HL-60 (cell line): ENCODE measurements at regions not wholly inside any gene's neighbourhood (a gene's known extent, or its start where the extent isn't known, plus 50 kb on each side); places are given as distances from the start of the nearest gene placed in this dataset.

Source experiments
- DNase-seq, 2 experiments: peaks; one replicate each; pipeline ENCODE4 v3.0.0-alpha.2; 2010 to 2020; ENCODE audit warnings: low read depth in 1 of 2, low spot score in 1 of 2
- H3K27ac ChIP-seq: fragments of 250-450 bp; sonication (Bioruptor Pico); replicated peaks from 2 replicates; pipeline ENCODE4 v1.5.1; 2020; ENCODE audit warnings: mild to moderate bottlenecking, moderate library complexity
- H3K27me3 ChIP-seq: fragments of 250-450 bp; sonication (Bioruptor Pico); 2 replicates; pipeline ENCODE4 v1.5.1; 2021; ENCODE audit warnings: mild to moderate bottlenecking, moderate library complexity; ENCODE audit not compliant: insufficient read depth, poor library complexity, severe bottlenecking
- H3K4me3 ChIP-seq: replicated peaks from 2 replicates; pipeline ENCODE4 v1.5.1; 2011; ENCODE audit warnings: mild to moderate bottlenecking, control low read depth, low read length; ENCODE audit not compliant: insufficient read depth
- GABPA ChIP-seq: IDR thresholded peaks from 2 replicates; pipeline ENCODE4 v1.6.1; 2012; ENCODE audit warnings: low read depth
- POLR2AphosphoS5 ChIP-seq: IDR thresholded peaks from 2 replicates; pipeline ENCODE4 v1.6.1; 2012; ENCODE audit warnings: low read depth
- SPI1 ChIP-seq: IDR thresholded peaks from 2 replicates; pipeline ENCODE4 v1.6.1; 2012; ENCODE audit warnings: low read depth, mild to moderate bottlenecking, borderline replicate concordance
- TF ChIP-seq, protein P1 (sequence below): IDR thresholded peaks from one replicate; pipeline ENCODE4 v1.5.1; 2011; ENCODE audit warnings: low read length, control low read depth, inconsistent platforms; ENCODE audit not compliant: insufficient read depth
- TF ChIP-seq, protein P2 (sequence below): IDR thresholded peaks from 2 replicates; pipeline ENCODE4 v1.6.1; 2012; ENCODE audit warnings: low read depth; ENCODE audit not compliant: insufficient replicate concordance

DNA sequence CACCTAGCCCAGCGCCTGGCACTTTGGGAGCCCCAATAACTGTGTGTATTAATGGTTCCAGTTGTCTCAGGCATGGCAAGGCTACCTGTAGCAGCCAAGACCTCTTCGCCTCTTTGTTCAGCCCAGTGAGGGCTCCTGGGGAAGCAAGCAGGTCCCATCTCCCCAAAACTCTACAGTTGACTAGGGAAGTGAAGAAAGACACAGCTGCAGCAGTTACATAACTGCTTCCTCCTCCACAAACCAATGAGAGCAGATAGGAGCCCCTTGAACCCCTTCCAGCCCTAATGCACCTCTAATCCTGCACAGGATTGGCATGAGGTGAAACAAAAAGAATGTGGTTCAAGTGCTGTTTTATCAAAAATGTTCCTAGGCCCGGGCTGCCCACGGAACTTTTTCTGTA lies 100.5 kb downstream of the SYF2 start:
- Histone ChIP-seq H3K4me3 (no peak overlapping the region), H3K27me3 (no peaks in the 10 kb centered on the region), H3K27ac (peak overlapping the region; percentile 83)
- DNase-seq: peak; percentile 78 to 94
- TF ChIP-seq POLR2AphosphoS5 (peak; percentile 94), GABPA (no peak), SPI1 (peak; percentile 89)
- TF ChIP-seq, protein P1, sequence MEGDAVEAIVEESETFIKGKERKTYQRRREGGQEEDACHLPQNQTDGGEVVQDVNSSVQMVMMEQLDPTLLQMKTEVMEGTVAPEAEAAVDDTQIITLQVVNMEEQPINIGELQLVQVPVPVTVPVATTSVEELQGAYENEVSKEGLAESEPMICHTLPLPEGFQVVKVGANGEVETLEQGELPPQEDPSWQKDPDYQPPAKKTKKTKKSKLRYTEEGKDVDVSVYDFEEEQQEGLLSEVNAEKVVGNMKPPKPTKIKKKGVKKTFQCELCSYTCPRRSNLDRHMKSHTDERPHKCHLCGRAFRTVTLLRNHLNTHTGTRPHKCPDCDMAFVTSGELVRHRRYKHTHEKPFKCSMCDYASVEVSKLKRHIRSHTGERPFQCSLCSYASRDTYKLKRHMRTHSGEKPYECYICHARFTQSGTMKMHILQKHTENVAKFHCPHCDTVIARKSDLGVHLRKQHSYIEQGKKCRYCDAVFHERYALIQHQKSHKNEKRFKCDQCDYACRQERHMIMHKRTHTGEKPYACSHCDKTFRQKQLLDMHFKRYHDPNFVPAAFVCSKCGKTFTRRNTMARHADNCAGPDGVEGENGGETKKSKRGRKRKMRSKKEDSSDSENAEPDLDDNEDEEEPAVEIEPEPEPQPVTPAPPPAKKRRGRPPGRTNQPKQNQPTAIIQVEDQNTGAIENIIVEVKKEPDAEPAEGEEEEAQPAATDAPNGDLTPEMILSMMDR: no peak
- TF ChIP-seq, protein P2, sequence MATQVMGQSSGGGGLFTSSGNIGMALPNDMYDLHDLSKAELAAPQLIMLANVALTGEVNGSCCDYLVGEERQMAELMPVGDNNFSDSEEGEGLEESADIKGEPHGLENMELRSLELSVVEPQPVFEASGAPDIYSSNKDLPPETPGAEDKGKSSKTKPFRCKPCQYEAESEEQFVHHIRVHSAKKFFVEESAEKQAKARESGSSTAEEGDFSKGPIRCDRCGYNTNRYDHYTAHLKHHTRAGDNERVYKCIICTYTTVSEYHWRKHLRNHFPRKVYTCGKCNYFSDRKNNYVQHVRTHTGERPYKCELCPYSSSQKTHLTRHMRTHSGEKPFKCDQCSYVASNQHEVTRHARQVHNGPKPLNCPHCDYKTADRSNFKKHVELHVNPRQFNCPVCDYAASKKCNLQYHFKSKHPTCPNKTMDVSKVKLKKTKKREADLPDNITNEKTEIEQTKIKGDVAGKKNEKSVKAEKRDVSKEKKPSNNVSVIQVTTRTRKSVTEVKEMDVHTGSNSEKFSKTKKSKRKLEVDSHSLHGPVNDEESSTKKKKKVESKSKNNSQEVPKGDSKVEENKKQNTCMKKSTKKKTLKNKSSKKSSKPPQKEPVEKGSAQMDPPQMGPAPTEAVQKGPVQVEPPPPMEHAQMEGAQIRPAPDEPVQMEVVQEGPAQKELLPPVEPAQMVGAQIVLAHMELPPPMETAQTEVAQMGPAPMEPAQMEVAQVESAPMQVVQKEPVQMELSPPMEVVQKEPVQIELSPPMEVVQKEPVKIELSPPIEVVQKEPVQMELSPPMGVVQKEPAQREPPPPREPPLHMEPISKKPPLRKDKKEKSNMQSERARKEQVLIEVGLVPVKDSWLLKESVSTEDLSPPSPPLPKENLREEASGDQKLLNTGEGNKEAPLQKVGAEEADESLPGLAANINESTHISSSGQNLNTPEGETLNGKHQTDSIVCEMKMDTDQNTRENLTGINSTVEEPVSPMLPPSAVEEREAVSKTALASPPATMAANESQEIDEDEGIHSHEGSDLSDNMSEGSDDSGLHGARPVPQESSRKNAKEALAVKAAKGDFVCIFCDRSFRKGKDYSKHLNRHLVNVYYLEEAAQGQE: no peak

DNA sequence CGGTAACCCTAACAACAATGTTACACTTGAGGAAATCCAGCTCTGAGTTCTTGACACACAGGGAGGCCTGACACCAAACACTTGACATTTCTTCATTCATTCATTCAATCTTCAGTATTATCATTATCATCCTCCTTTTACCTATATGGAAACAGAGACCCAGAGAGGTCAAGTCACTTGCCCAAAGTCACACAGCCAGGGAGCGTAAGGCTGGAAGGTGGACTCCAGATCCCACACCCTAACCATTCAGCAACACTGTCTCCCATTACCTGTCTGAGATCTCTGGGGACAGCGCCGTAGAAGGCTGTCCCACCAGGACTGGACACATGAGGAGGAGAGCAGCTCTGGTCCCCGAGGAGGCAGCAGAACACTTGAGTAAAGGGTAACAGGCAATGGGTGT lies 101.4 kb downstream of the SYF2 start:
- no peak overlapping the region for H3K4me3 ChIP-seq
- H3K27me3 ChIP-seq: no peaks in the 10 kb centered on the region
- DNase-seq: no peak
- TF ChIP-seq POLR2AphosphoS5 (no peak), SPI1 (no peak)
- TF ChIP-seq, protein P2: no peak
- TF ChIP-seq, protein P1: no peak
- peak overlapping the region; percentile 83 for H3K27ac ChIP-seq

DNA sequence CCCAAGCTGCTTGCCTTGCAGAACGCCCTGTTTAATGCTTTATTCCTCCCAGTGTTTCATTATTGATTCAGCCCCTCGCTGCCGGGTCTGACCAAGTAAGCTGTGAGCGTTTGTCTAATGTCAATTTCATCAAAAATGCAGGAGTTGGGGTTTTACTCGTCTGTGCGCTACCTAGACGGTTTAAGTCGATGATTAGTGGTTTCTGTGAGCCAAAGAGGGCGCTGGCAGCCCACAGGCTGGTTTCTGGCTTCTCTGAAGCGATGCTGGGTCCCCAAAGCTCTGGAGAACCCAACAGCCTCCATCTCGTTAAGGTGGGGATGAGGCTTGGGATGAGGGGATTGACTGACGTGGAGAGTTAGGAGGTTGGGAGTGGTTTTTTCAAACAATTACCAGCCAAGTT lies 102.9 kb downstream of the SYF2 start:
- H3K27ac ChIP-seq: peak overlapping the region; percentile 51
- no peak for DNase-seq
- H3K4me3 ChIP-seq: no peak overlapping the region
- H3K27me3 ChIP-seq: no peaks in the 10 kb centered on the region
- TF ChIP-seq, protein P2: no peak
- TF ChIP-seq SPI1 (no peak), POLR2AphosphoS5 (no peak), GABPA (no peak)
- TF ChIP-seq, protein P1: no peak
